ENCODE measurements at regions not wholly inside any gene's neighbourhood (a gene's known extent, or its start where the extent isn't known, plus 50 kb on each side); places are given as distances from the start of the nearest gene placed in this dataset.

GRCh38 chr7:156423876-156424275, 216.7 kb upstream of the RNF32 start:
- Histone ChIP-seq H3K4me1 (ENCODE audit: insufficient read depth) (peaks cover under 1% of the 10 kb centered on the region), H3K27me3 (no peaks in the 10 kb centered on the region), H3K36me3 (replicated peaks; ENCODE audit: insufficient read depth, low read depth) (no peaks in the 10 kb centered on the region), H3K4me3 (no peak overlapping the region), H3K27ac (no peak overlapping the region), H3K79me2 (no peaks in the 10 kb centered on the region), H2AFZ (no peak overlapping the region), H3K4me2 (no peak overlapping the region), H4K20me1 (ENCODE audit: insufficient read depth, poor library complexity, severe bottlenecking) (no peaks in the 10 kb centered on the region), H3K9me2 (replicated peaks; ENCODE audit: insufficient read depth) (no peaks in the 10 kb centered on the region), H3K9me3 (ENCODE audit: low read depth) (no peaks in the 10 kb centered on the region)
- TF ChIP-seq EZH2phosphoT487 (IDR thresholded peaks at IDR 0.05; ENCODE audit: low read depth, severe bottlenecking, unreplicated experiment) (no peak), EZH2 (IDR thresholded peaks at IDR 0.05; ENCODE audit: borderline replicate concordance) (no peak), CTCF (IDR thresholded peaks at IDR 0.05; ENCODE audit: poor library complexity) (no peak)
- DNase-seq (ENCODE audit: low spot score), result no peak

- no peak for TF ChIP-seq CTCF (IDR thresholded peaks at IDR 0.05; ENCODE audit: poor library complexity)
- TF ChIP-seq EZH2phosphoT487 (IDR thresholded peaks at IDR 0.05; ENCODE audit: low read depth, severe bottlenecking, unreplicated experiment), result no peak
- TF ChIP-seq EZH2 (IDR thresholded peaks at IDR 0.05; ENCODE audit: borderline replicate concordance), result no peak
These were observed 220.1 kb upstream of the RNF32 start for GRCh38 chr7:156420496-156420895.

GRCh38 chr7:156419782-156420181, 220.8 kb upstream of the RNF32 start:
- no peak overlapping the region for H3K4me2 ChIP-seq
- H3K36me3 ChIP-seq (replicated peaks; ENCODE audit: insufficient read depth, low read depth), result no peaks in the 10 kb centered on the region
- no peak overlapping the region for H3K27ac ChIP-seq
- no peak overlapping the region for H2AFZ ChIP-seq
- peaks cover 6% of the 10 kb centered on the region for H3K4me1 ChIP-seq (ENCODE audit: insufficient read depth)
- H3K9me3 ChIP-seq (ENCODE audit: low read depth), result no peaks in the 10 kb centered on the region
- WGBS (ENCODE audit: low lambda C conversion rate, missing lambda C conversion rate), result 70% methylated on average over 3 of the region's 3 CpGs
- H3K79me2 ChIP-seq, result no peaks in the 10 kb centered on the region
- TF ChIP-seq EZH2 (IDR thresholded peaks at IDR 0.05; ENCODE audit: borderline replicate concordance), result no peak
- no peak for TF ChIP-seq CTCF (IDR thresholded peaks at IDR 0.05; ENCODE audit: poor library complexity)
- TF ChIP-seq EZH2phosphoT487 (IDR thresholded peaks at IDR 0.05; ENCODE audit: low read depth, severe bottlenecking, unreplicated experiment), result no peak
- H3K9me2 ChIP-seq (replicated peaks; ENCODE audit: insufficient read depth), result no peaks in the 10 kb centered on the region
- H4K20me1 ChIP-seq (ENCODE audit: insufficient read depth, poor library complexity, severe bottlenecking), result no peaks in the 10 kb centered on the region
- no peak for DNase-seq (ENCODE audit: low spot score)
- no peak overlapping the region for H3K4me3 ChIP-seq
- H3K27me3 ChIP-seq, result no peaks in the 10 kb centered on the region

More at GRCh38 chr7:156420496-156420895, 220.1 kb upstream of the RNF32 start:
- no peak overlapping the region for H3K27ac ChIP-seq
- no peaks in the 10 kb centered on the region for H3K27me3 ChIP-seq
- no peaks in the 10 kb centered on the region for H3K9me2 ChIP-seq (replicated peaks; ENCODE audit: insufficient read depth)
- no peaks in the 10 kb centered on the region for H3K79me2 ChIP-seq
- DNase-seq (ENCODE audit: low spot score), result no peak
- no peaks in the 10 kb centered on the region for H3K9me3 ChIP-seq (ENCODE audit: low read depth)
- H2AFZ ChIP-seq, result no peak overlapping the region
- no peak overlapping the region for H3K4me3 ChIP-seq
- 88% methylated on average over 1 of the region's 1 CpG for WGBS (ENCODE audit: low lambda C conversion rate, missing lambda C conversion rate)
- no peak overlapping the region for H3K4me2 ChIP-seq
- peaks cover 6% of the 10 kb centered on the region for H3K4me1 ChIP-seq (ENCODE audit: insufficient read depth)
- H3K36me3 ChIP-seq (replicated peaks; ENCODE audit: insufficient read depth, low read depth), result no peaks in the 10 kb centered on the region
- H4K20me1 ChIP-seq (ENCODE audit: insufficient read depth, poor library complexity, severe bottlenecking), result no peaks in the 10 kb centered on the region

- Histone ChIP-seq H3K36me3 (replicated peaks; ENCODE audit: insufficient read depth, low read depth) (no peaks in the 10 kb centered on the region), H3K9me2 (replicated peaks; ENCODE audit: insufficient read depth) (no peaks in the 10 kb centered on the region), H3K9me3 (ENCODE audit: low read depth) (no peaks in the 10 kb centered on the region), H3K79me2 (no peaks in the 10 kb centered on the region), H3K4me3 (no peak overlapping the region), H4K20me1 (ENCODE audit: insufficient read depth, poor library complexity, severe bottlenecking) (no peaks in the 10 kb centered on the region), H2AFZ (no peak overlapping the region), H3K4me2 (no peak overlapping the region), H3K27ac (no peak overlapping the region), H3K27me3 (no peaks in the 10 kb centered on the region), H3K4me1 (ENCODE audit: insufficient read depth) (no peaks in the 10 kb centered on the region)
- no peak for DNase-seq (ENCODE audit: low spot score)
- 96% methylated on average over 11 of the region's 11 CpGs for WGBS (ENCODE audit: low lambda C conversion rate, missing lambda C conversion rate)
- TF ChIP-seq EZH2 (IDR thresholded peaks at IDR 0.05; ENCODE audit: borderline replicate concordance) (no peak), CTCF (IDR thresholded peaks at IDR 0.05; ENCODE audit: poor library complexity) (no peak), EZH2phosphoT487 (IDR thresholded peaks at IDR 0.05; ENCODE audit: low read depth, severe bottlenecking, unreplicated experiment) (no peak)
These were observed 238.3 kb upstream of the RNF32 start for GRCh38 chr7:156402255-156402654.

All from hepatocyte (in vitro differentiated cells).